AG09309 (cell line): ENCODE measurements at regions not wholly inside any gene's neighbourhood (a gene's known extent, or its start where the extent isn't known, plus 50 kb on each side); places are given as distances from the start of the nearest gene placed in this dataset.

Source experiments
- DNase-seq: peaks from one replicate; pipeline ENCODE4 v3.0.0-alpha.2; 2010; ENCODE audit warnings: low read depth
- H3K4me3 ChIP-seq: 2 replicates; pipeline ENCODE4 v1.5.1; 2011; ENCODE audit warnings: mild to moderate bottlenecking, low read depth, low read length, moderate library complexity; ENCODE audit not compliant: control insufficient read depth
- CTCF ChIP-seq: IDR thresholded peaks from 2 replicates; pipeline ENCODE4 v1.5.1; 2011; ENCODE audit warnings: mild to moderate bottlenecking, low read depth, low read length, inconsistent platforms; ENCODE audit not compliant: insufficient read depth, control insufficient read depth; ENCODE audit errors: missing control alignments

DNA sequence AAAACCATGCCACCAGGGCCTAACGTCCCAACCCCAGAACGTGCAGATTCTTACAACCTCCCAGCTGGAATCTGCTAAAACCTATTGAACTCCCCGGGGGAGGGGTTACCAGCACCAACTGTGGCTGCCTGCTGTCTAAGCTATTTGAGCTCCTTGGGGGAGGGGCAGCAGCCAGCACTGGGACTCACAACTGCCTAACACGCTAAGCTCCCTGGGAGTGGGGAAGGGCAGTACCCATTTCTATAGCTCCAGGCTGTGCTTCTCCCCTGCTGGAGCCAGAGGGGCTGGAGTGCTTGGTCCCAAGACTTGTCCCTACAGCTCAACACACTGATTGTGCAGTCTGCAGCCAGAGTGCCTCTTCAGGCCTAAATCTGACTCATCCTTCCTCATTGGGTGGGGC lies 459.8 kb upstream of the FGF16 start:
- no peak for DNase-seq
- H3K4me3 ChIP-seq = no peak overlapping the region
- TF ChIP-seq CTCF = no peak

DNA sequence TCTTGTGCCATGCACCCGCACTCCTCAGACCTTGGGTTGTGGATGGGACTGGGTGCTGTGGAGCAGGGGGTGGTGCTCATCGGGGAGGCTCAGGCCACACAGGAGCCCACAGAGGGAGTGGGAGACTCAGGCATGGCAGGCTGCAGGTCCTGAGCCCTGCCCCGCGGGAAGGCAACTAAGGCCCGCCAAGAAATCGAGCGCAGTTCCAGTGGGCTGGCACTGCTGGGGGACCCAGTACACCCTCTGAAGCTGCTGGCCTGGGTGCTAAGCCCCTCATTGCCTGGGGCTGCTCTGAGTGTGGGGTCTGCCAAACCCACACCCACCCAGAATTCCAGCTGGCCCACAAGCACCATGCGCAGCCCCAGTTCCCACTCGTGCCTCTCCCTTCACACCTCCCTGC lies 450.5 kb upstream of the FGF16 start:
- DNase-seq = no peak
- H3K4me3 ChIP-seq = no peak overlapping the region
- TF ChIP-seq CTCF = no peak

GRCh38 chrX:77003530-77003929 lies 443.7 kb upstream of the FGF16 start:
- H3K4me3 ChIP-seq = no peak overlapping the region
- no peak for TF ChIP-seq CTCF
- no peak for DNase-seq

GRCh38 chrX:77003956-77004355 lies 443.2 kb upstream of the FGF16 start:
- no peak for TF ChIP-seq CTCF
- no peak overlapping the region for H3K4me3 ChIP-seq
- DNase-seq = no peak

- no peak for DNase-seq
- no peak overlapping the region for H3K4me3 ChIP-seq
- no peak for TF ChIP-seq CTCF
Observed at GRCh38 chrX:77009691-77010090, 437.5 kb upstream of the FGF16 start.

DNA sequence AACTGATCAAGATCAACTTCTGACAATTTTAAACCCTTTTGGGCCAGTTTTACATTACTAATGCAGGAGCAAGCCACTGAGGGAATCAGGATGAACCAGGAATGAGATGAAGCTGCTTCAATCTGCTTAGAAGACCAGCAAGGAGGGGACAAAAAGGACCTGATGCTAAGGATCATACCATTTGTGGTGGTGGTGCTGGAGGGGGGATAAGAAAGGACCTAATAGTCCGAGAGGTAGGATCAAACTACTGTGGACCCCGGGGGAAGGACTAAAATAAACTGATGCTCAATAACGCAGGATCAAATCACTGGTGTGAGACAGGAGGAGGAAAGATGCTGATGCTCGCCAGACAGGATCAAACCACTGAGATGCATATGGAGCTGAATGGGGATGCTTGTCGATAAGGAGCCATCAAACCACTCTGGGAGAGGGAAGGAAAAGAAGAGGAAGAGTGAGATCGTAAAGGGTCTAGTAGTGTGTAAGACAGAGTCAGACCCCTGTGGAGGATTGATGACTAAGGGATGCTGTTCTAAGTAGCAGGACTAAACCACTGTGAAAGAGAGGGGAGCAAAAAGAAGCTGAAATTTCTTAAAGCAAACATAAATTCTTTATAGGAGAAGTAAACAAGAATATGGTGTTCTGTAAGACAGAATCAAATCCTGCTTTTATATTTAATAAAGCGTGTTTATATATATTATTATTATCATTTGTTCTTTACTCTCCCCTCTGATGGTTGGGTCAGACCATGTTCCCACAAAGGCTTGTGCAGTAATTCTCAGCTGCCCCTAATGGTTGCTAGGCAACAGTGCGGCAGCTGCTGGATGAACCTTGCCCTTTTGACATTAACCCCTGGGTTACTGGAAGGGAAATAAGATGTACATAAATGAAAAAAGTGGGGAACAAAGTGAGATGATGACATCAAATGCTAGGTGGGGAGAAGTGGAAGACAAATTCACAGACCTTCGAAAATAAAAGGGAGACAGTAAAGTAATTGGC lies 432.5 kb upstream of the FGF16 start:
- no peak overlapping the region for H3K4me3 ChIP-seq
- no peak for TF ChIP-seq CTCF
- DNase-seq = no peak
